Right kidney (tissue), 1 donor: ENCODE measurements at regions not wholly inside any gene's neighbourhood (a gene's known extent, or its start where the extent isn't known, plus 50 kb on each side); places are given as distances from the start of the nearest gene placed in this dataset.
"Not testable (repeated sequence)": the region's sequence is repeated elsewhere in the genome, so short reads cannot be mapped to it uniquely, and the experiment has no call there.

Experiments
- DNase-seq: peaks from one replicate; pipeline ENCODE4 v3.0.0-alpha.2; 2016

DNA sequence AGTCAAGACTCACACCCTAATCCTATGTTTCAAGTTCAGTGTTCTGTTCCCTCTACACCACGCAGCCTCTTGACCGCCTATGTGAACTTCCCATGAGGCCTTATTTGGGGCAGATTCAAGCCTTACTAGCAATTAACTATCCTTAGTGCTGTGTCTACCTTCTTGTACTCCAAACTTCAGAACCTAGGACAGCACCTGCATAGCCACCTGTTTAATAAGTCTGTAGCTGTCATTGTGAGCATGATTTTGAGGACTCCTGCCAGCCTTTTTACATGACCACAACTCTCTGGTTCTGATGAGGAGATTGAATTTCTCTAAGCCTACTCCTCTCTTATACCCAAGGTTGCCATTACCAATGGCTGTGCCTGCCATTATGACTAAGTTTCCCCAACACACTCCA, 50.8 kb upstream of the PCSK1 start:
- no peak for DNase-seq

- no peak for DNase-seq
Observed at GRCh38 chr5:96487859-96488258, 54.8 kb upstream of the PCSK1 start.

DNA sequence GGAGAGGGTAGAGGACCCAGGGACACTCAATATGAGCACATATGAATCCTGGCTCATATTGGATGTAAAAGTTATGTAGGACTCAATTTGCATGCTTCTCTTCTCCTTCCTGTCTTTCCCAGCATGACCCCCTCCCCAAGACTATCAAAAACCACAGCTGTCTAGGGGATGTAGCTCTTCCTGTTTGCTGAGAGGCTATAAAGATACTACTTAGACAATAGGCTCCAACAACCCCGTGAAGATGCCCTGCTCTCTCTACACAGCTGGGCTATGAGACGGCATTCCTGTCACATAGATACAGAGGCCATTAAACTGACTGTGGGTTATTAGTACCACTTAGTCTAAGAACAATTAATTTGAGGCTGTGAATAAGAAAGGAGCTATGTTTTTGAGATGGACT, 56.5 kb upstream of the PCSK1 start:
- DNase-seq: no peak

DNA sequence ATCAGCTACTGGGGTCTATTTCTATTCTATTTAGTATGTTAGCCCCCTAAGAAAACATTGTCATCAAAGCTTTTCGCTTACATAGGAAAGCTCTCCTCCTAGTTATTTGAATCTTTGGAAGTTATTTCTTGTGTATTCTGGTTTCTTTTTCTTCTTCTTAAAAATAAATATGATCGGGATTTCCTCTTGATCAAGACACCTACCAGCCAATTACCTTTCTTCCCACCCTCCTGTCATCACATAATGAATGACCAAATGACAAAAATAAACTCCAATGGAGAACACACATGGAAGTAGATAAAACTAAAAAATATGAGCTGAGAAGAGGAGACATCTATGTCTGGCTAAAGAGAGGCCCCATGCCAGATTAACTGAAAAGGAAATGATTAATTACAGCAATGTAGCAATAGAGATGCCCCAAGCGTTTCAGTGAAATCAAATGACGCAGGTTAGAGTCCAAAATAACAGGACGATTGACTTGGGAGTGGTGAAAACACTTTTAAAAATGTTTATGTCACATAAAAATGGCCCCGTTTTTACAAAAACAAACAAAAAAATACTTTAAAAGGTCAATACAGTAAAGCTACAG, 59.5 kb upstream of the PCSK1 start:
- no peak for DNase-seq

DNA sequence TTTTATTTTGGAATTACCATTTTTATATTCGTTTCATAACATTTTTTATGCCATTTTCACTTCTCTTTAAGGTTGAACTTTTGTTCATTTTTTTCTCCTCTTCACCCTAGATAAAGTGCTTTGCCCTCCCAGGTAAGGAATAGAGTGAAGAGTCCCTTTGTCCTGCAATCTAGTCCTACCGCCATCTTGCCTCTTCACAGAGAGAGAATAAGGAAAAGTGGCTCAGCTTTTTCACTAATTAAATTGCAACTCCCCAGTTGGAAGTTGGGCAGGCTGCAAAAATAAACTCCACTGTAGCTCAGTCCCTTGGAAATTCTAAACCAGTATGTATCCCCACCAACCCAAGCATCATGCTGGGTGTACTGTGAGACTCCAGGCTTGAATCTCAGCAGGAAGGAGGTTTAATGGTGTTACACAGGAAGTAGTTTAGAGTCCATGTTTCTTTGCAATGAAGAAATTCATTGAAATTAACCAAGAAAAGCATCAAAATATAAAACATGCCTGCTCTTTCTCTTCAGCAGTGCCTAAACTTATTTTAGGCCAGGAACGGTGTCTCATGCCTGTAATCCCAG, 60.3 kb upstream of the PCSK1 start:
- no peak for DNase-seq

- DNase-seq: not testable (repeated sequence)
Observed at GRCh38 chr5:96495412-96495811, 62.4 kb upstream of the PCSK1 start.

DNA sequence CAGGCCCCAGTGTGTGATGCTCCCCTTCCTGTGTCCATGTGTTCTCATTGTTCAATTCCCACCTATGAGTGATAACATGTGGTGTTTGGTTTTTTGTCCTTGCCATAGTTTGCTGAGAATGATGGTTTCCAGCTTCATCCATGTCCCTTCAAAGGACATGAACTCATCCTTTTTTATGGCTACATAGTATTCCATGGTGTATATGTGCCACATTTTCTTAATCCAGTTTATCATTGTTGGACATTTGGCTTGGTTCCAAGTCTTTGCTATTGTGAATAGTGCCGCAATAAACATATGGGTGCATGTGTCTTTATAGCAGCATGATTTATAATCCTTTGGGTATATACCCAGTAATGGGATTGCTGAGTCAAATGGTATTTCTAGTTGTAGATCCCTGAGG, 64.0 kb upstream of the PCSK1 start:
- DNase-seq: not testable (repeated sequence)

- no peak for DNase-seq
Observed at GRCh38 chr5:96499753-96500345, 66.8 kb upstream of the PCSK1 start.

DNA sequence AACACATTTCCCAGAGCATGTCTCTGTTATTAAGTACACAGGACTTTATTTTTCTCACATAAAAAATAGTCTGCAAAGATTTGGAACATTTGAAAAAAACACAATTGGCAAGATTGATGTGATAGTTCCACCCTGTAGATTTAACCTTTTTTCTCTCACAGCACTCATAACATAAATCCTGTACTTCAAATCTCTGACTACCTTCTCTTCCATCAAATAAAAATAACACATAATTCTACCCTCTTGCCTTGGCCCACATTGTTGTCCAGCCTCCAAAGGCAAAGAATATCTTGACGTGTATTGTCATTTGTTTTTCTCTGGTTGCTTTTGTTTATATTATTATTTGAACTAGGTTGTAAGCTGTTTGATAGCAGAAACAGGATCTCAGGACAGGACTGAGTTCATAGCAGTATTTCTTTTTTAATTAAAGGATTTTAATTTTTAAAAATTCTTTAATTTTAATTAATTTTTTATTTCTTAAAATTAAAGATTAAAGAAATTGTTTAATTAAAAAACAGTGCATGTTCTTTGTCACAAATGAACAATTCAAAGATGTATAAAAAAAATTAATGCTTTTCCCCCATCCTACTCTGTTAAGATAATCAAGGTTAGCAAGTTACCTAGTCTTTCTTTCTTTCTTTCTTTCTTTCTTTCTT, 69.1 kb upstream of the PCSK1 start:
- DNase-seq: no peak

GRCh38 chr5:96503501-96504236, 70.6 kb upstream of the PCSK1 start:
- DNase-seq: no peak

DNA sequence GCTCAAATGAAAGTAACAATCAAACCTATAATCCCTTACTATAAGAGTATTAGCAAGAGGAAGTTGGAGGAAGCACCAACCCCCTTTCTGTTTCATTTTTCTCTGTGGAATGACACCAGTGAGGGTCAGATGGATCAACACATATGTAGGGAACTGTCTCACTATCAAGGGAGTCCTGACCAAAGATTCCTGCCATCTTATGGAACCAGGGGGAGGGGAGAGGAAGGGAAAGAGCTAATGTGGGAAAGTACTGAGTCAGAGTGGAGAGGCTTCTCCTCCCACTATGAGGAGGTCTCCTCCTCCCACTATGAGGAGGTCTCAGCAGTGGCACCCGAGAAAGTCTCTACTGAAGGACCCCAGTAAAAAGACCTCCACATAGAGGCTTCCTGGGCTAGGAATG, 73.3 kb upstream of the PCSK1 start:
- DNase-seq: no peak

- DNase-seq: no peak
Observed at GRCh38 chr5:96506866-96507527, 73.9 kb upstream of the PCSK1 start.

DNA sequence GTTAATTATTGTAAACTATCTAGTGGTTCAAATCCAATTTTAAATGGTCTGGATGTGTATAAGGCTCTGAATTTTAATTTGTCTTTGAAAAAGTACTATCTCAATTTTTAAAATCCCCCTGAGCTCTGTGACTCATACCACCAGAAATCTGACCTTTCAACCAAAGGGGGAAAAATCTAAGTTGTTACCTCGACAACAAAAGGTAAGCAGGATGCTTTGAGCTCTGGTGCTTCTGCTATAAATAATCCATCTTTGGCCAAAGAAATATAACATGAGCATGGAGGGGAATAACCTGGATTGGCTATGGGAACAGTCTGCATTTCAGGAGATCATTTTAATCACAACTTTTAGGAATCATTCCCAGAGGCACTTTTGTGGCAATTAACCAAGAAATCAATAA, 76.3 kb upstream of the PCSK1 start:
- no peak for DNase-seq

GRCh38 chr5:96509721-96510350, 76.8 kb upstream of the PCSK1 start:
- no peak for DNase-seq

- no peak for DNase-seq
Observed at GRCh38 chr5:96516631-96517071, 83.6 kb upstream of the PCSK1 start.

- no peak for DNase-seq
Observed at GRCh38 chr5:96517295-96517694, 84.2 kb upstream of the PCSK1 start.

- DNase-seq: no peak
Observed at GRCh38 chr5:96520345-96520744, 87.3 kb upstream of the PCSK1 start.

- no peak for DNase-seq
Observed at GRCh38 chr5:96522635-96523355, 89.7 kb upstream of the PCSK1 start.

DNA sequence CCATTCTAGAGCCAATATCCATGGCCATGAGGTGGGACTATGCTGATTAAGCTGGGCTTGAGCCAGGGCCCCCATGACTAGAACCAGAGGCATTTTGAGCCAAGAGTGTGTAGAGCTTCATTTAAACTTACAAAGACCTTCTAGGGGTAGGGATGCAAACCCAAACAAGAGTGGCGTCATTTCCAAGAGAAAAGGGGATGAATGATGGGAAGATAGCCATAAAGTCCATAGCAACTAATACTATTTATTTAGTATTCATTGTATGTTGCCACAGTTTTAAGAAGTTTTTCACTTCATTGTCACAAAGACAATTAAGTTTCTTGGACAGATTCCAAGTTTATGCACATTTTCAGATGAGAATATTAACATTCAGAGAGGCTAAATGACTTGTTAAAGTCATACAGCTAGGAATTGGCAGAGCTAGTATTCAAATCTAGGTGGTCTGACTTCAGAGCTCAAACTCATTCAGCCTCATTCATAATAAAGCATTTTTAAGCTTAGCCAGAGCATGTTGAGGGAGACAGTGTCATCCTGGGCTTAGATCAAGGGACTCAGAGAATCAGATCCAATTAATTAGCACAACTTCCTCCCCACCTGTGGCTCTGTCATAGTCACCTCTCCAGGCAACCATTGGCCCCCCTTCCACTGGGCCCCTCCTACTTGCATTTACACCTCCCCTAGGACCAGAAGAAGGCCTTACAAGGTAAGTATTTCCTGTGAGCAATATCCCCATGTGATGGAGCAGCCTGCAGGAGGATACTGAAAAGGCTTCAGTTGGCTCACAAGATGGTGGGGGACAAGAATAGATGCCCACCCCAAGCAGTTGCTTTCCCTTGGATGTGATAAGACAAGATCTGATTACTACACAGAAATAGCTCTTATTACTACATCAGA, 95.0 kb upstream of the PCSK1 start:
- no peak for DNase-seq

GRCh38 chr5:96528826-96529474, 95.9 kb upstream of the PCSK1 start:
- DNase-seq: no peak
